Tibial nerve (tissue), 4 donors: ENCODE measurements at regions not wholly inside any gene's neighbourhood (a gene's known extent, or its start where the extent isn't known, plus 50 kb on each side); places are given as distances from the start of the nearest gene placed in this dataset.

Experiments
- DNase-seq, 2 donors: peaks; one replicate each; pipeline ENCODE4 v3.0.0-alpha.2; 2019; ENCODE audit warnings: low spot score in 2 of 2
- H3K27ac ChIP-seq, 4 donors: fragments of 200-600 bp; sonication (generic) in 3 of 4; one replicate each; pipeline ENCODE4 v1.5.1; 2017 to 2019; ENCODE audit warnings: mild to moderate bottlenecking in 1 of 4
- H3K27me3 ChIP-seq, 2 donors: fragments of 200-600 bp; sonication (generic) in 1 of 2; one replicate each; pipeline versions ENCODE4 v1.5.1 to v1.6.0; 2017 to 2019
- H3K36me3 ChIP-seq, 3 donors: fragments of 200-600 bp; sonication (generic); one replicate each; pipeline ENCODE4 v1.5.1; 2018 to 2019
- H3K4me1 ChIP-seq, 4 donors: fragments of 200-600 bp; sonication (generic) in 3 of 4; one replicate each; pipeline ENCODE4 v1.5.1; 2017 to 2019
- H3K4me3 ChIP-seq, 4 donors: fragments of 200-600 bp; sonication (generic) in 3 of 4; one replicate each; pipeline ENCODE4 v1.5.1; 2017 to 2019; ENCODE audit warnings: mild to moderate bottlenecking in 1 of 4, moderate library complexity in 1 of 4
- H3K9me3 ChIP-seq, 4 donors: fragments of 200-600 bp; sonication (generic) in 3 of 4; one replicate each; pipeline ENCODE4 v1.5.1; 2017 to 2019
- CTCF ChIP-seq, 5 experiments: fragments of 200-600 bp in 3 of 5; fragments of 450-650 bp in 2 of 5; sonication (generic) in 3 of 5; IDR thresholded peaks; one replicate each; pipeline ENCODE4 v1.5.1; 2016 to 2019; ENCODE audit warnings: antibody characterized with exemption in 5 of 5, mild to moderate bottlenecking in 3 of 5, moderate library complexity in 2 of 5
- EP300 ChIP-seq, 2 donors: sonication (generic); formaldehyde crosslinking; IDR thresholded peaks; one replicate each; pipeline ENCODE4 v1.6.1; 2017; ENCODE audit warnings: antibody characterized with exemption in 2 of 2, mild to moderate bottlenecking in 1 of 2
- POLR2A ChIP-seq, 2 donors: fragments of 450-650 bp; IDR thresholded peaks; one replicate each; pipeline ENCODE4 v1.6.1; 2017; ENCODE audit warnings: antibody characterized with exemption in 2 of 2, mild to moderate bottlenecking in 2 of 2, moderate library complexity in 2 of 2
- WGBS, 2 donors: methylation state at CpG; one replicate each; pipeline ENCODE4 v1.1.5; 2018; 5-methylcytosine and 5-hydroxymethylcytosine counted together

- 38 to 42% methylated on average over 2 of the region's 2 CpGs for WGBS, 2 donors
- no peaks in the 10 kb centered on the region for H3K36me3 ChIP-seq
- no peaks in the 10 kb centered on the region for H3K9me3 ChIP-seq
- H3K27ac ChIP-seq = peak overlapping the region in 2 of 4 donors; percentile 55 to 72
- H3K4me3 ChIP-seq = no peak overlapping the region
- no peak for DNase-seq
- H3K27me3 ChIP-seq = no peaks in the 10 kb centered on the region
- H3K4me1 ChIP-seq = peaks cover 0 to 23% (median 0%) of the 10 kb centered on the region in 4 donors
- TF ChIP-seq EP300 (IDR thresholded peaks at IDR 0.05) = no peak
- no peak for TF ChIP-seq POLR2A (IDR thresholded peaks at IDR 0.05)
- TF ChIP-seq CTCF (IDR thresholded peaks at IDR 0.05) = no peak
Measured at GRCh38 chr15:95880630-95881029, 449.9 kb upstream of the NR2F2 start.

DNA sequence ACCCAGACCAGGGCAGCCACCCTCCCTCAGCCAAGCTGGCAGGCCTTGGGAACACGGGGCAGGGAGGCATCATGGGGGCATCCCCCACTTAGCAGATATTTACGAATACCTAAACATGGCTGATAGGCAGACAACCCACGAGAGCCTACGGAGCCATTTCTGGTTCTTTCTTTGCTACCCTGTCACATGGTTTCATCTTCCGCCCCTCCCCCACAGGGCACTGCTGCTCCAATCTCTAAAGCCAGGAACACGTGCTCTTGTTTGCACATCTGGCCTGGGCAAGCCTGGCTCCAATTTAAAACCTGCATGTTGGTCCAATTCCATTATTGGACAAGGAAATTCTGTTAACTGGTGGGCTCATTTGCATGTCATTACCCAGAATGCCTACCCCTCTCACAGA is 447.4 kb upstream of the NR2F2 start:
- peaks cover 0 to 20% (median 0%) of the 10 kb centered on the region in 4 donors for H3K4me1 ChIP-seq
- WGBS, 2 donors = 91 to 92% methylated on average over 6 of the region's 6 CpGs
- no peaks in the 10 kb centered on the region for H3K27me3 ChIP-seq
- H3K27ac ChIP-seq = peak overlapping the region in 2 of 4 donors; percentile 40 to 64
- TF ChIP-seq EP300 (IDR thresholded peaks at IDR 0.05) (no peak), CTCF (IDR thresholded peaks at IDR 0.05) (no peak), POLR2A (IDR thresholded peaks at IDR 0.05) (no peak)
- no peak overlapping the region for H3K4me3 ChIP-seq
- DNase-seq = peak in 1 of 2 donors; percentile 26
- H3K9me3 ChIP-seq = no peaks in the 10 kb centered on the region
- no peaks in the 10 kb centered on the region for H3K36me3 ChIP-seq

DNA sequence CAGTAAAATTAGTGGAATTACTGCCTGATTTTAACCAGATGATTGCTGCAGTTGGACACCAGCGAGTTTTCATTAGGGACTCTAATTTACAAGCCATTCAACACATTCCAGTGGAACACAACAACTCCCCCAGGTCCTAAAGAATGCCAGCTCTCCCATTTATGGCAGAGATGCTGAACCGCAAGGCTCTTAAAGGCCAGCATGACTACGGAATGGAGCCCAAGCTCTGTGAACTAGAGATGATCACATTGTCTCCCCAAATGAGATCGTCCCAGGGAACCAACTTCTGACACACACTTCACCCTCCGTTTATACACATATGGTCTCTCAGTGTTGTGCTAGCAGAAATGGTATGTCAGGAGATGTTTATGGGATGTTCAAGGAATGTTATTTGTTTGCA is 446.2 kb upstream of the NR2F2 start:
- 55 to 58% methylated on average over 5 of the region's 5 CpGs for WGBS, 2 donors
- Histone ChIP-seq H3K27ac (no peak overlapping the region), H3K4me1 (peaks cover 0 to 9% (median 0%) of the 10 kb centered on the region in 4 donors), H3K9me3 (no peaks in the 10 kb centered on the region), H3K4me3 (no peak overlapping the region), H3K27me3 (no peaks in the 10 kb centered on the region), H3K36me3 (no peaks in the 10 kb centered on the region)
- no peak for DNase-seq
- TF ChIP-seq EP300 (IDR thresholded peaks at IDR 0.05) = no peak
- no peak for TF ChIP-seq CTCF (IDR thresholded peaks at IDR 0.05)
- no peak for TF ChIP-seq POLR2A (IDR thresholded peaks at IDR 0.05)

- Histone ChIP-seq H3K27ac (no peak overlapping the region), H3K4me1 (no peaks in the 10 kb centered on the region), H3K27me3 (no peaks in the 10 kb centered on the region), H3K36me3 (no peaks in the 10 kb centered on the region), H3K9me3 (no peaks in the 10 kb centered on the region), H3K4me3 (no peak overlapping the region)
- no peak for DNase-seq
- 77 to 78% methylated on average over 7 of the region's 7 CpGs for WGBS, 2 donors
- TF ChIP-seq POLR2A (IDR thresholded peaks at IDR 0.05) = no peak
- no peak for TF ChIP-seq CTCF (IDR thresholded peaks at IDR 0.05)
Measured at GRCh38 chr15:95887666-95888390, 442.7 kb upstream of the NR2F2 start.

DNA sequence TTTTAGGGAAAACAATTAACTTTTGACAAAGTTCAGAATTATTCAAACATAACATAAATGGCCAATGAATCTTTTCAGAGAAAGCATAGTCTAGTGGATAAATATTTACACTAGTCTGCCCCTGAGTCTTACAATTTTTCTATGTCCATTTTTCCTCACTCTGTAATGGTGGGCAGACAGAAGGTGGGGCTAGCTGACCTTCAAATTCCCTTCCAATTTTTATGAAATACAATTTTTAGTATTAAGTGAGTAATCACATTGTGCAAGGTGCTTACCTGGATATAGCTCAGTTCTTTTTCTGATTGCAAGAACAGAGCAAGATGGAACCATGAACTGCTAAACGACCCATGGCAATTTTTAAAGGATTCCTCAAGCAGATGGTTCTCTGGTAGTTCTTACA is 441.7 kb upstream of the NR2F2 start:
- no peaks in the 10 kb centered on the region for H3K9me3 ChIP-seq
- no peak overlapping the region for H3K4me3 ChIP-seq
- no peaks in the 10 kb centered on the region for H3K36me3 ChIP-seq
- TF ChIP-seq CTCF (IDR thresholded peaks at IDR 0.05) (no peak), EP300 (IDR thresholded peaks at IDR 0.05) (no peak), POLR2A (IDR thresholded peaks at IDR 0.05) (no peak)
- H3K27me3 ChIP-seq = no peaks in the 10 kb centered on the region
- no peak for DNase-seq
- WGBS, 2 donors = 87 to 90% methylated on average over 1 of the region's 1 CpG
- no peaks in the 10 kb centered on the region for H3K4me1 ChIP-seq
- no peak overlapping the region for H3K27ac ChIP-seq
